ENCODE measurements at regions not wholly inside any gene's neighbourhood (a gene's known extent, or its start where the extent isn't known, plus 50 kb on each side); places are given as distances from the start of the nearest gene placed in this dataset.

- no peaks in the 10 kb centered on the region for H3K36me3 ChIP-seq (replicated peaks)
- no peak overlapping the region for H3K4me3 ChIP-seq (ENCODE audit: low read depth, low read length)
- TF ChIP-seq CTCF (IDR thresholded peaks at IDR 0.05; ENCODE audit: low read depth, low read length, missing control alignments), result no peak
- H3K27me3 ChIP-seq (replicated peaks), result no peaks in the 10 kb centered on the region
- in situ Hi-C loops (cut with HindIII; ENCODE audit: low pct_ligation_motif_present, low sequenced_read_pairs), result no loop called here
- no peak for DNase-seq
- H3K27ac ChIP-seq, result no peak overlapping the region
Observed at GRCh38 chr7:153423210-153423590, 629.0 kb upstream of the DPP6 start.

- TF ChIP-seq CTCF (IDR thresholded peaks at IDR 0.05; ENCODE audit: low read depth, low read length, missing control alignments), result no peak
- Histone ChIP-seq H3K36me3 (replicated peaks) (no peaks in the 10 kb centered on the region), H3K27me3 (replicated peaks) (no peaks in the 10 kb centered on the region), H3K27ac (no peak overlapping the region), H3K4me3 (ENCODE audit: low read depth, low read length) (no peak overlapping the region)
- in situ Hi-C loops (cut with HindIII; ENCODE audit: low pct_ligation_motif_present, low sequenced_read_pairs), result no loop called here
- no peak for DNase-seq
Observed at GRCh38 chr7:153430931-153431330, 621.3 kb upstream of the DPP6 start.

GRCh38 chr7:153432063-153432462, 620.1 kb upstream of the DPP6 start:
- Histone ChIP-seq H3K27me3 (replicated peaks) (no peaks in the 10 kb centered on the region), H3K4me3 (ENCODE audit: low read depth, low read length) (no peak overlapping the region), H3K27ac (no peak overlapping the region), H3K36me3 (replicated peaks) (no peaks in the 10 kb centered on the region)
- no peak for DNase-seq
- in situ Hi-C loops (cut with HindIII; ENCODE audit: low pct_ligation_motif_present, low sequenced_read_pairs), result no loop called here
- TF ChIP-seq CTCF (IDR thresholded peaks at IDR 0.05; ENCODE audit: low read depth, low read length, missing control alignments), result no peak

GRCh38 chr7:153433223-153433622, 619.0 kb upstream of the DPP6 start:
- Histone ChIP-seq H3K27ac (no peak overlapping the region), H3K36me3 (replicated peaks) (no peaks in the 10 kb centered on the region), H3K4me3 (ENCODE audit: low read depth, low read length) (no peak overlapping the region), H3K27me3 (replicated peaks) (no peaks in the 10 kb centered on the region)
- in situ Hi-C loops (cut with HindIII; ENCODE audit: low pct_ligation_motif_present, low sequenced_read_pairs), result no loop called here
- DNase-seq, result no peak
- no peak for TF ChIP-seq CTCF (IDR thresholded peaks at IDR 0.05; ENCODE audit: low read depth, low read length, missing control alignments)

GRCh38 chr7:153440715-153441114, 611.5 kb upstream of the DPP6 start:
- H3K36me3 ChIP-seq (replicated peaks), result no peaks in the 10 kb centered on the region
- no peak for TF ChIP-seq CTCF (IDR thresholded peaks at IDR 0.05; ENCODE audit: low read depth, low read length, missing control alignments)
- no peak for DNase-seq
- in situ Hi-C loops (cut with HindIII; ENCODE audit: low pct_ligation_motif_present, low sequenced_read_pairs), result no loop called here
- H3K27ac ChIP-seq, result no peak overlapping the region
- no peaks in the 10 kb centered on the region for H3K27me3 ChIP-seq (replicated peaks)
- no peak overlapping the region for H3K4me3 ChIP-seq (ENCODE audit: low read depth, low read length)

GRCh38 chr7:153443032-153443701, 609.0 kb upstream of the DPP6 start:
- no peaks in the 10 kb centered on the region for H3K27me3 ChIP-seq (replicated peaks)
- in situ Hi-C loops (cut with HindIII; ENCODE audit: low pct_ligation_motif_present, low sequenced_read_pairs), result no loop called here
- H3K27ac ChIP-seq, result no peak overlapping the region
- DNase-seq, result no peak
- H3K4me3 ChIP-seq (ENCODE audit: low read depth, low read length), result no peak overlapping the region
- H3K36me3 ChIP-seq (replicated peaks), result no peaks in the 10 kb centered on the region
- TF ChIP-seq CTCF (IDR thresholded peaks at IDR 0.05; ENCODE audit: low read depth, low read length, missing control alignments), result no peak

Measured in brain microvascular endothelial cell (primary cell).